T-helper 17 cell (primary cell): ENCODE measurements at regions not wholly inside any gene's neighbourhood (a gene's known extent, or its start where the extent isn't known, plus 50 kb on each side); places are given as distances from the start of the nearest gene placed in this dataset.

ENCODE experiments used
- ATAC-seq: fragments of 150-1000 bp; cut with Tn5 transposase; 2 replicates; pipeline ENCODE4 v1.10.0; 2021; ENCODE audit warnings: mild to moderate bottlenecking, moderate library complexity
- DNase-seq, 3 donors: peaks; one replicate each; pipeline versions ENCODE4 v3.0.0 to v3.0.0-alpha.2; 2020 to 2021
- H3K9me3 ChIP-seq: one replicate; pipeline ENCODE4 v1.7.0; 2013; ENCODE audit warnings: low read length, mild to moderate bottlenecking; ENCODE audit not compliant: control insufficient read depth, poor library complexity, severe bottlenecking
- H3K27ac Mint-ChIP-seq: one replicate; pipeline ENCODE4 v1.8.0; 2022; ENCODE audit warnings: mild to moderate bottlenecking, moderate library complexity, mixed read lengths
- H3K27me3 Mint-ChIP-seq: one replicate; pipeline ENCODE4 v1.8.0; 2022; ENCODE audit warnings: mixed read lengths
- H3K36me3 Mint-ChIP-seq: one replicate; pipeline ENCODE4 v1.8.0; 2022; ENCODE audit warnings: low read depth, mixed read lengths
- H3K4me1 Mint-ChIP-seq: one replicate; pipeline ENCODE4 v1.8.0; 2022; ENCODE audit warnings: mild to moderate bottlenecking, mixed read lengths
- H3K4me3 Mint-ChIP-seq: one replicate; pipeline ENCODE4 v1.8.0; 2022; ENCODE audit warnings: mild to moderate bottlenecking, moderate library complexity, mixed read lengths

DNA sequence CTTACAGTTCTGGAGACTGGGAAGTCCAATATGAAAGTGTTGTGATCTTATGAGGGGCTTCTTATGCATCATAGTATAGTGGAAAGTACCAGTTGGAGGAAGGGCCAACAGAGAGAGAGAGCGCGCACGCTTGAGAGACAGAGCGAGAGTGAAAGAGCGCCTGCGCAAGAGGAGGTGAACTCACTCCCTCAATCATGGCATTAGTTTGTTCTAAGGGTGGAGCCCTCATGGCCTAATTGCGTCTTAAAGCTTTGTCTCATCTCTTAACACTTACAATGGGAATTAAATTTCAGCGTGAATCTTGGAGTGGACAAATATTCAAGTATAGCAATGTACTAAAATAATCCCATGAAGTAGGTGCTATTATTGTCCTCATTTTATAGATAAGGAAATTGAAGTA, 303.2 kb downstream of the OSTF1 start:
- no peak overlapping the region for H3K4me3 Mint-ChIP-seq

DNA sequence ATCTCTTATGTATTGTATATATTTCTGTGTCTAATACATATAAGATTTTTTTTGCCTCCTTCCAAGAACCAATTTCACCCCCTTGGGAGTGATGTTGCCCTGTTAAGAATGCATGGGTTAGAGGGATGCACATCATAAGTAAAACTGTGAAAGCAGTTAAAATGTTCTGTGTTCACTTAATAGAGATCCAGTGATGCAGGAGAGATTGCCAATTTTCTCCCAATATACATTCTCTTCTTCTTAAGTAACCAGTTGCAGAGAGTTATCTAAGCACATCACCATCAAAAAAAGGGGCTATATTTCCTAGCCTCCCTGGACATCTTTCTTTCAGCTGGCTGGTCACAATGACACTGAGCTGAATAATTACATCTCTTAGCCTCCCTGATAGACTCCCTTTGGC, 307.0 kb downstream of the OSTF1 start:
- Mint-ChIP-seq H3K4me3 (no peak overlapping the region), H3K27me3 (no peaks in the 10 kb centered on the region), H3K36me3 (no peaks in the 10 kb centered on the region), H3K27ac (no peak overlapping the region), H3K4me1 (no peaks in the 10 kb centered on the region)
- no peak for ATAC-seq
- DNase-seq = no peak
- H3K9me3 ChIP-seq = no peaks in the 10 kb centered on the region

More for the DNA sequence above, 303.2 kb downstream of the OSTF1 start:
- DNase-seq (no peak), ATAC-seq (no peak)
- no peak overlapping the region for H3K27ac Mint-ChIP-seq
- H3K4me1 Mint-ChIP-seq = no peaks in the 10 kb centered on the region
- no peaks in the 10 kb centered on the region for H3K27me3 Mint-ChIP-seq
- no peaks in the 10 kb centered on the region for H3K36me3 Mint-ChIP-seq
- H3K9me3 ChIP-seq = no peaks in the 10 kb centered on the region

DNA sequence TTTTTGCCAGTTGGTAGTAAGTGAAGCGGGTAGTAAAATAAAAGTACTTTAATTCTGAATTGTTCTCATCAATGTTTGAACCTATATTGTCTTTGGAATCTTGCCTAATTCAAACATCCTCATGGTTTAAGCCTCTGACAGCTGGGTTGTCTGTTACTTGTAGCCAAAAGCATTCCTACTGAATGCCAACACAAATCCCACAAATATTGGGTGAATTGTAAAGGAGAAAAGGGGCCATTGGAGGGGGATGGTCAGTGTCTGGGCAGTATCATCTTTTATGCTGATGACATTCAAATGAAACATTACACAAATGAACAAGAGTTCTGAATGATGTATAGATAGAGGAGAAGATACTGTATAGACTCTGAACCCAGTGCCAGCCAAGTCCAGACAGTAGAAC, 309.5 kb downstream of the OSTF1 start:
- Mint-ChIP-seq H3K4me1 (no peaks in the 10 kb centered on the region), H3K36me3 (no peaks in the 10 kb centered on the region), H3K27me3 (no peaks in the 10 kb centered on the region), H3K27ac (no peak overlapping the region), H3K4me3 (no peak overlapping the region)
- no peaks in the 10 kb centered on the region for H3K9me3 ChIP-seq
- no peak for ATAC-seq
- DNase-seq = no peak

DNA sequence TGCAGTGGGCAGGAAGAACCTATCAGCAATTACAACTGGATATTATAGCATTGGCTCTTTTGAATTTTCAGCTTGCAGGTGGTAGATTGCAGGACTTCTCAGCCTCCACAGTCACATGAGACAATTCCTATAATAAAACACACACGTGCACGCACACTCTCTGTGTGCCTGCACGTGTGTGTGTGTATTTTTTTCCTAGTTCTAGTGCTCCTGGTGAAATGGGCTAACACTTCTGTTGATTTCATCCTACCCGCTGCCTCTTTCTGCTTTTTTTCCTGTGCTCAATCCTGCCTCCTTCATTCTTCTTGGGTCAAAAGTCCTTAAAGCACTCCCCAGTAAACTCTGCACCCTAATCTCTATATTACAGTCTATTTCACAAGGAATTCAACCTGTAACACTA, 320.1 kb downstream of the OSTF1 start:
- Mint-ChIP-seq H3K36me3 (peaks cover 3% of the 10 kb centered on the region), H3K4me3 (no peak overlapping the region), H3K27me3 (peaks cover 7% of the 10 kb centered on the region), H3K27ac (no peak overlapping the region), H3K4me1 (no peaks in the 10 kb centered on the region)
- DNase-seq = no peak
- no peaks in the 10 kb centered on the region for H3K9me3 ChIP-seq
- no peak for ATAC-seq

DNA sequence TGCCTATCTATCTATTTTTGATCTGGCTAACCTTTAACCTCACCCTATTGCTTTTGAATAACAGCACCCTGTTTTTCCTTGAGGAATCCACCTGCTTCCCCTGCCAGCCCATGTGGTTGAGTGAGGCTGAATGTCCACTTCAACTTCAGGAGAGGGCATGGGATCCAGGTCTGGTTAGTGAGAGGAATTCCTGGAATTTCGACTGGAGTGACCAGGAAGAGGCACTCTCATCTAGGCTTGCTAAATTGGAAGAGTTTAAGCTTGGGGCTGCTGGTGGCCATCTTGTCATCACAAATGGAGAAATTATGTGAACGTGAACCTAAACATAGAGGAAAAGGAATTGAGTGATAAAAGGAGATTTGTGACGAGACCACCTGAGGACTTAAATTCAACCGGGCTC, 322.1 kb downstream of the OSTF1 start:
- Mint-ChIP-seq H3K4me1 (no peaks in the 10 kb centered on the region), H3K27me3 (peaks cover 16% of the 10 kb centered on the region), H3K4me3 (no peak overlapping the region), H3K36me3 (peaks cover 3% of the 10 kb centered on the region), H3K27ac (no peak overlapping the region)
- no peak for ATAC-seq
- no peaks in the 10 kb centered on the region for H3K9me3 ChIP-seq
- DNase-seq = no peak

DNA sequence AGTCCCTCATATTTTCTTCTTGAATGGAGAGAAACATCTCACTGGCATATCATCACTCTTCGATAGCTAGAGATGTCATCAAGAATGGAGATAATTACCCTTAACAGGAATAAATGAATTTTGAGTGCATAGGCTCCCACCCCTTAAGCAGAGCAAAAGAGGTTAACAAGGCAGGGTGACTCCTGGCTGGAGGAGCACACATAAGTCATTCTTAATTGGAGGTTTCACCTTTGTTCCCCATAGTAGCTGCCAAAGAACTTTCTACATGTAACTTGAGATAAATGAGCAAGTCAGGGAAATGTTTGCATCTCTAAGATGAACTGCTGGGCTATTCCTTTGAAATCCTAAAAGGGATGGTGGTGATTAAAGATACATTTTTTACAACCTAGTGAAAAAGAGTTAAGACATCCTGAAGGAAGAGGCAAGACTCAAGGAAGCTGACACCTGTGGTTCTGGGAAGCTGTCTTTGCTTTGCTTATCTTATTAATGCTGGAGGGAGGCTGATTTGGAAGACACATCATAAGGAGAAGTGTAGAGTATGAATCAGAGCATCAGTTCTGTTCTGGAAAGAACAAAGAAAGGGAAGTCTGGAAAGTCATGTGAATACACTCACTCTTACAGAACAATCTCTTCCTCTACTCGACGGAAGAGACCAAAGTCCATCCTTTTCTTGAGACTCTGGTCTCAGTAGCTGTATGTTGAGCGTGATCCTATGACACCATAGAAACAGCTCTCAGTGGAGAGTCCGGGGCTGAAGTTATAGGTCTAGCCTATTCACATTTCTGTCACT, 326.3 kb downstream of the OSTF1 start:
- no peak overlapping the region for H3K27ac Mint-ChIP-seq
- no peak for ATAC-seq
- no peak for DNase-seq
- H3K4me1 Mint-ChIP-seq = no peaks in the 10 kb centered on the region
- H3K4me3 Mint-ChIP-seq = no peak overlapping the region
- H3K27me3 Mint-ChIP-seq = peaks cover 16% of the 10 kb centered on the region
- no peaks in the 10 kb centered on the region for H3K9me3 ChIP-seq
- H3K36me3 Mint-ChIP-seq = peaks cover 3% of the 10 kb centered on the region

DNA sequence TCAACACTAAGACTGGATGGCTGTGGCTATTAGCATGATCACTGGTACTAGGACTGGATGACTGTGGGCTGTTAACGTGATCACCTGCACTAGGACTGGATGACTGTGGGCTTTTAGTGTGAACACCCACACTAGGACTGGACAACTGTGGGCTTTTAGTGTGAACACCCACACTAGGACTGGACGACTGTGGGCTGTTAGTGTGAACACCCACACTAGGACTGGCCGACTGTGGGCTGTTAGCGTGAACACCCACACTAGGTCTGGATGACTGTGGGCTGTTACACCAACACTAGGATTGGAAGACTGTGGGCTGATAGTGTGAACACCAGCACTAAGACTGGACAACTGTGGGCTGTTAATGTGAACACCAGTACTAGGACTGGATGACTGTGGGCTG, 329.2 kb downstream of the OSTF1 start:
- no peak overlapping the region for H3K4me3 Mint-ChIP-seq
- H3K27me3 Mint-ChIP-seq = peaks cover 8% of the 10 kb centered on the region
- DNase-seq (no peak), ATAC-seq (no peak)
- H3K9me3 ChIP-seq = no peaks in the 10 kb centered on the region
- no peak overlapping the region for H3K27ac Mint-ChIP-seq
- no peaks in the 10 kb centered on the region for H3K36me3 Mint-ChIP-seq
- no peaks in the 10 kb centered on the region for H3K4me1 Mint-ChIP-seq

DNA sequence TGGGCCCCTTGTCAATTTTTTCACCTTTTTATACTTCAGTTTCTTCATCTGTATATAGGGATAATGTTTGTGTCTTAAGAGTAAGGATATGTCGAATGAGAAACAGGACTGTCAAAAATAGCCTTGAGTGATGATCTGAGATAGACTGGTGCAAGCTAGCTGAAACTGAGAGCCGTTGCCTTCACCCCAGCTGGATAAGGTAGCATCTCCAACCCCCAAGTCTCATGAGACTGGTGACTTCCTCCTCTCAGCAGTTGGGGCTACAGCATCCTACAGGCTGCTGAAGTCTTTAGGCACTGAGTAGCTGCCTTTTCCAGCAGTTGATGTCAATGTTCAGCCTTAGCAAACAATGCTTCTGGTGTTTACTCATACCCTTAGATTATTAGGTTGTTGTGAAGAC, 330.2 kb downstream of the OSTF1 start:
- no peaks in the 10 kb centered on the region for H3K36me3 Mint-ChIP-seq
- no peaks in the 10 kb centered on the region for H3K4me1 Mint-ChIP-seq
- peaks cover 8% of the 10 kb centered on the region for H3K27me3 Mint-ChIP-seq
- ATAC-seq (no peak), DNase-seq (no peak)
- H3K4me3 Mint-ChIP-seq = no peak overlapping the region
- H3K9me3 ChIP-seq = no peaks in the 10 kb centered on the region
- no peak overlapping the region for H3K27ac Mint-ChIP-seq

DNA sequence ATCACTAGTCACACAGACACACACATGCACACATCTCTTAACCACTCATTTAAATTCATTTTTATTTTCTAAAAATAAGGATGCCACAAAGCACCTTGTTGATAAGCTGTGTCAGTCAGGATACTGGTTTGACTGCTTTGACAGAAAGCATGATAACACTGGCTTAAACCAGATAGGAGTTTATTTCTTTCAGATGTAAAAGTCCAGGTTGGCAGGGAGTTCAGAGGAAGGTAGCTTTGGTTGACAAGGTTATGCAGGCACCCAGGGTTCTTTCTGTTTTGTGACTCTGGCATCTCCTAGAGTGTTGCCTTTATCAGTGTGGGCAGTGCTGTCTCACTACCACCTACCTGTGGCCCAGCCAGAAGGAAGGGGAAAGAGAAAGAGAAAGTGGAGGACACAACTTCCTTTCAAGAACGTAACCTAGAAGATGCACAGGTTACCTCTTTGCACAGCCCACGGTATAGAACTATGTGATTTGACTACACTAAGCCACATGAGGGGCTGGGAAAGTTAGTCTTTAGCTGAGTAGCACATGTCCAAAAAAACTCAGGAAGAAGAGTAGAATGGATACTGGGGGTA, 334.7 kb downstream of the OSTF1 start:
- ATAC-seq = no peak
- H3K27ac Mint-ChIP-seq = no peak overlapping the region
- H3K36me3 Mint-ChIP-seq = no peaks in the 10 kb centered on the region

DNA sequence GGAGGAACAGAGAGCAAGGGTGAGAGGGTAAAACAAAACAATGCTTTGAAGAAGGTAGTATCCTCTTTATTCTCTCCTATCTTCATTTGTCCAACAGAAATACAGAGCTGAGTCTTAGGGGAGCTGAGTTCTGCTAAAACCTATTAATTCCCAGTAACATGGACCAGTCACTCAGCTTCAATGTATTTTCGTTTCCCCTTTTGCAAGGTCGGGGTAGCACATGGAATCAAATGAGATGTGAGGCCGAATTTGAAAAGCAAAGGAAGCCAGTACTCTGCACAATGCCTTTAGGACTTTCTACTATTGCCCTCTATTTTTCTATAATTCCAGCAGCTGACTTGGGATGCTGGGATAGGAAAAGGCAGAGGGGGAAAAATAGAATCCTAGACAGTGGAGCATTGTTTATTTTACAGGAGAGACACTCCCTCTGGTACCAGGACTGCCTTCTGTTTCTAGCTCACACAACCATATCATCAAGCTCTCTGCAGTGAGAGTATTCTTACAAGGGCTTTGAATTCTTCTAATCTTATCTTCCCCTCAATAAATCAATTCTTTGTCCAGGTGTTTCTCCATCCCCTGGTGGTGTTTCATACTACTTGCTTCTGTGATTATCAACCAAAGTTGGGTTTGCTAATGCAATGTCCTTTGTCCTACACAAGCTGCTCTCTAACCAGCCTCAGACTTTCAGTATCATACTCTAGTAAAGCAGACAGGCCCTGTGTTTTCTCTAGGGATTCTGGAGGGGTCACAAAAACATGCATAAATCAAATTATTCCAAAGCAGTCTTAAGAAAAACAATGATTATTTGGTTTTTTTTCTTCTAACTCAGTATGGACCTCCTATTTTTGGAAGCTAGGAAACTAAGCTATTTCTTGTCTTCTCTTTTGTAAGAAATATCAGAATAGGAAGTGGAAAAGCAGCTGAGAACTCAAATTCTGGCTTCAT, 341.5 kb downstream of the OSTF1 start:
- DNase-seq (no peak), ATAC-seq (no peak)
- H3K36me3 Mint-ChIP-seq = peaks cover 2% of the 10 kb centered on the region
- H3K27me3 Mint-ChIP-seq = peaks cover 18% of the 10 kb centered on the region
- H3K9me3 ChIP-seq = no peaks in the 10 kb centered on the region
- H3K4me3 Mint-ChIP-seq = no peak overlapping the region
- H3K4me1 Mint-ChIP-seq = no peaks in the 10 kb centered on the region
- no peak overlapping the region for H3K27ac Mint-ChIP-seq

More for the DNA sequence above, 334.7 kb downstream of the OSTF1 start:
- Mint-ChIP-seq H3K4me1 (no peaks in the 10 kb centered on the region), H3K27me3 (no peaks in the 10 kb centered on the region), H3K4me3 (no peak overlapping the region)
- no peak for DNase-seq
- no peaks in the 10 kb centered on the region for H3K9me3 ChIP-seq

DNA sequence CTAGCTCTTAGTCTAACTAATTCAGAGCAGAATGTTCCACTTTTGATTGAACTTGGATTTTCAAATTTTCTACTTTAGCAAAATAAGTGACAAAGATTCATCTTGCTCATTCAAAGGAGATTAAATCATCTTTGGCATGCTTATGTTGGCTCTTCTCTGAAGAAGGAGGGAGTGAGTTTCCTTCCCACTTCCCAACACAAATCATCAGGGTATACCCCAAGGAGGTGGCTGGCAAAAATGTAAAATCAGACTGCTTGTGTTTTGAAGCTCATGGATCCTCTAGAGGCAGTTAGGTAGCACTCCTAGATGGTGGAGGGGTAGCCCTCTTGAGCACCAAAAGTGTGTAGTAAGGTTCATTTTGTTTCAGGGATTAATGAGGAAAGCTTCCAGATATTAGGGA, 343.1 kb downstream of the OSTF1 start:
- DNase-seq = no peak
- H3K36me3 Mint-ChIP-seq = peaks cover 2% of the 10 kb centered on the region
- H3K9me3 ChIP-seq = no peaks in the 10 kb centered on the region
- peaks cover 30% of the 10 kb centered on the region for H3K27me3 Mint-ChIP-seq
- H3K4me3 Mint-ChIP-seq = no peak overlapping the region
- no peaks in the 10 kb centered on the region for H3K4me1 Mint-ChIP-seq
- H3K27ac Mint-ChIP-seq = no peak overlapping the region
- ATAC-seq = no peak

DNA sequence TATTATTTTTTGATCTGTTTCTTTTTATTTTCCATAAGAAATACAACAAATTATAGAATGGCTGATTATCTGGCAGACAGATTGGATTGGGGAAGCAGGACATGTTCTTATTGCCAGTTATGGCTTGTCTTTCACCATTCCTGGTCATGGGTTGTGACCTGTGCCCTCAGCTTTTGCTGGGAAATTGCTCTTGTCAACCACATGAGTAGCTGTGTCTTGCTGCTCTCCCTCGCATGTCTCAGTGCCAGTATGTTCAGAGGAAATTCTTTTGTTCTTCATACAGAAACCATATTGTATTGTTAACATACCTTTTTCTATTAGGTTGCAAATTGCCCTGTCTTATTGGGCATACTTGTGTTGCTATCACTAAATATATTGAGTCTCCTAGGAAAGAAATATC, 344.1 kb downstream of the OSTF1 start:
- no peak overlapping the region for H3K4me3 Mint-ChIP-seq
- H3K27ac Mint-ChIP-seq = no peak overlapping the region
- no peak for DNase-seq
- H3K36me3 Mint-ChIP-seq = peaks cover 2% of the 10 kb centered on the region
- ATAC-seq = no peak
- H3K27me3 Mint-ChIP-seq = peaks cover 30% of the 10 kb centered on the region
- no peaks in the 10 kb centered on the region for H3K9me3 ChIP-seq
- no peaks in the 10 kb centered on the region for H3K4me1 Mint-ChIP-seq

DNA sequence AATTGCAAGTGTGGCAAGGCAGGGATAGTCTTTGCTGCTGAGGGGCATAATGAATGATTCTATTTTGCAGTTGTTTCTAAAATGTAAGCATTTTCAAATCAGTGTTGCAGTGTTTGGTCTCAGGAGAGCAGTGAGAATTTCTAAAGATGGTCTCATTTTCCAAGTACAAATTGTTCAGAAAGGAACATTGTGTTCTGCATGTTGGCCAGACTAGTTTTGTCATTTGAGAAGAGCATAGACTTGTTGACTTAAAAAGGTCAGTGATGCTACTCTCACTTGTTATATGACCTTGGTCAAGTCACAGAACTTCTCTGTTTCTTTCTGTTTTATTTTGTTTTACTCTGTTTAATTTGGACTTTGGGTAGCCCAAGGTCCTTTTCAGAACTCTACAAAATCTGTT, 344.6 kb downstream of the OSTF1 start:
- Mint-ChIP-seq H3K27me3 (peaks cover 34% of the 10 kb centered on the region), H3K4me3 (no peak overlapping the region), H3K27ac (no peak overlapping the region), H3K36me3 (peaks cover 2% of the 10 kb centered on the region), H3K4me1 (no peaks in the 10 kb centered on the region)
- no peaks in the 10 kb centered on the region for H3K9me3 ChIP-seq
- no peak for ATAC-seq
- DNase-seq = no peak
